ENCODE measurements at regions not wholly inside any gene's neighbourhood (a gene's known extent, or its start where the extent isn't known, plus 50 kb on each side); places are given as distances from the start of the nearest gene placed in this dataset.

GRCh38 chr5:164364237-164365208 lies 859.1 kb downstream of the MAT2B start:
- no peak for FAIRE-seq
- CTCF ChIA-PET = no interaction called here

DNA sequence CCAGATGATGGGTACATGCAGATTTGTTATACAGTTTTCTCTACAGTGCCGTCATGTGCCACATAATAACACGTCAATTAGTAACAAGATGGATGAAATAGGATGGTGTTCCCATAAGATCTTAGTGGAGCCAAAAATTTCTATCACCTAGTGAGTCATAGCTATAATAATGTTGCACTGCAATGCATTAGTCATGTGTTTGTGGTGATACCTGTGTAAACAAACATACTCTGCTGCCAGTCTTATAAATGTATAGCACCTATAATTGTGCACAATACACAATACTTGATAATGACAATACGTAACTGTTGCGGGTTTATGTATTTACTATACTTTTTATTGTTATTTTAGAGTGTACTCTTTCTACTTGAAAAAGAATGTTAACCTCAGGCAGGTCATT lies 865.4 kb downstream of the MAT2B start:
- no peaks in the 10 kb centered on the region for H3K4me1 ChIP-seq (ENCODE audit: control insufficient read depth, extremely low read depth, insufficient read depth, low read length)
- FAIRE-seq (no peak), DNase-seq (ENCODE audit: low read depth, low spot score) (no peak)
- POLR2A ChIA-PET = no interaction called here
- H2AFZ ChIP-seq (ENCODE audit: low read depth, low read length) = no peak overlapping the region
- H3K4me2 ChIP-seq (ENCODE audit: insufficient read depth, low read length) = no peak overlapping the region
- TF ChIP-seq POLR2A (IDR thresholded peaks at IDR 0.05; ENCODE audit: low read depth, low read length) = no peak
- TF ChIP-seq EZH2 (IDR thresholded peaks at IDR 0.05; ENCODE audit: borderline replicate concordance, low read depth, low read length, severe bottlenecking) = no peak
- no peak for TF ChIP-seq MAX (IDR thresholded peaks at IDR 0.05; ENCODE audit: insufficient read depth, insufficient read length)
- no peak for TF ChIP-seq GATA2 (IDR thresholded peaks at IDR 0.05; ENCODE audit: insufficient read depth, insufficient read length, low read depth, low read length)
- no peak for TF ChIP-seq POLR2AphosphoS5 (IDR thresholded peaks at IDR 0.05; ENCODE audit: insufficient read depth, low read depth, low read length)
- no peak for TF ChIP-seq MYC (IDR thresholded peaks at IDR 0.05; ENCODE audit: low read depth, low read length)
- TF ChIP-seq JUN (IDR thresholded peaks at IDR 0.05; ENCODE audit: borderline replicate concordance, insufficient read depth, insufficient read length, low read depth) = no peak
- TF ChIP-seq CTCF (IDR thresholded peaks at IDR 0.05; ENCODE audit: extremely low read depth in 1 of 2, insufficient read depth in 1 of 2, low read depth in 1 of 2, low read length in 2 of 2) = no peak
- TF ChIP-seq FOS (IDR thresholded peaks at IDR 0.05; ENCODE audit: borderline replicate concordance, insufficient read depth, low read length) = no peak
- H3K27ac ChIP-seq (ENCODE audit: insufficient read depth, low read depth, low read length) = no peak overlapping the region
- no peak overlapping the region for H3K4me3 ChIP-seq (replicated peaks in 1 of 3; ENCODE audit: insufficient read depth in 1 of 3, low read depth in 1 of 3, low read length in 3 of 3)
- BruUV-seq (replicated peaks) = no TSS peak
- no peaks in the 10 kb centered on the region for H4K20me1 ChIP-seq (replicated peaks; ENCODE audit: control insufficient read depth, extremely low read depth, insufficient read depth, low read length)
- no peaks in the 10 kb centered on the region for H3K9me3 ChIP-seq (replicated peaks; ENCODE audit: control insufficient read depth, insufficient read depth, low read length)
- no peaks in the 10 kb centered on the region for H3K27me3 ChIP-seq (ENCODE audit: control insufficient read depth in 2 of 2, insufficient read depth in 2 of 2, low read length in 2 of 2)
- intact Hi-C loops (cut with micrococcal nuclease) = no loop called here
- no peaks in the 10 kb centered on the region for H3K36me3 ChIP-seq (ENCODE audit: control insufficient read depth in 2 of 2, extremely low read depth in 1 of 2, insufficient read depth in 2 of 2, low read length in 2 of 2)
- no peaks in the 10 kb centered on the region for H3K9me1 ChIP-seq (replicated peaks; ENCODE audit: control insufficient read depth, extremely low read depth, insufficient read depth, low read length)
- dilution Hi-C loops (cut with MboI; ENCODE audit: extremely low pct_ligation_motif_present, low sequenced_read_pairs) = no loop called here
- no peak overlapping the region for H3K9ac ChIP-seq (replicated peaks; ENCODE audit: extremely low read depth, insufficient read depth, low read length)
- CTCF ChIA-PET = interaction anchor here (0.7 kb wide), 1 partner anchor 12 kb away, joined by 3 read pairs; no protein-coding TSS in a partner anchor
- no peaks in the 10 kb centered on the region for H3K79me2 ChIP-seq (ENCODE audit: control insufficient read depth, insufficient read depth, low read length)

More at GRCh38 chr5:164364237-164365208, 859.1 kb downstream of the MAT2B start:
- POLR2A ChIA-PET = no interaction called here
- no peaks in the 10 kb centered on the region for H3K4me1 ChIP-seq (ENCODE audit: control insufficient read depth, extremely low read depth, insufficient read depth, low read length)
- DNase-seq (ENCODE audit: low read depth, low spot score) = no peak
- H3K9ac ChIP-seq (replicated peaks; ENCODE audit: extremely low read depth, insufficient read depth, low read length) = no peak overlapping the region
- no TSS peak for BruUV-seq (replicated peaks)
- no peaks in the 10 kb centered on the region for H3K79me2 ChIP-seq (ENCODE audit: control insufficient read depth, insufficient read depth, low read length)
- no peak overlapping the region for H3K27ac ChIP-seq (ENCODE audit: insufficient read depth, low read depth, low read length)
- TF ChIP-seq POLR2A (IDR thresholded peaks at IDR 0.05; ENCODE audit: low read depth, low read length) (no peak), JUN (IDR thresholded peaks at IDR 0.05; ENCODE audit: borderline replicate concordance, insufficient read depth, insufficient read length, low read depth) (no peak), POLR2AphosphoS5 (IDR thresholded peaks at IDR 0.05; ENCODE audit: insufficient read depth, low read depth, low read length) (no peak), FOS (IDR thresholded peaks at IDR 0.05; ENCODE audit: borderline replicate concordance, insufficient read depth, low read length) (no peak), GATA2 (IDR thresholded peaks at IDR 0.05; ENCODE audit: insufficient read depth, insufficient read length, low read depth, low read length) (no peak), EZH2 (IDR thresholded peaks at IDR 0.05; ENCODE audit: borderline replicate concordance, low read depth, low read length, severe bottlenecking) (no peak), MYC (IDR thresholded peaks at IDR 0.05; ENCODE audit: low read depth, low read length) (no peak)
- H3K9me3 ChIP-seq (replicated peaks; ENCODE audit: control insufficient read depth, insufficient read depth, low read length) = no peaks in the 10 kb centered on the region
- no peaks in the 10 kb centered on the region for H3K36me3 ChIP-seq (ENCODE audit: control insufficient read depth in 2 of 2, extremely low read depth in 1 of 2, insufficient read depth in 2 of 2, low read length in 2 of 2)
- no peak overlapping the region for H3K4me3 ChIP-seq (replicated peaks in 1 of 3; ENCODE audit: insufficient read depth in 1 of 3, low read depth in 1 of 3, low read length in 3 of 3)
- H3K9me1 ChIP-seq (replicated peaks; ENCODE audit: control insufficient read depth, extremely low read depth, insufficient read depth, low read length) = no peaks in the 10 kb centered on the region
- no peak overlapping the region for H3K4me2 ChIP-seq (ENCODE audit: insufficient read depth, low read length)
- H4K20me1 ChIP-seq (replicated peaks; ENCODE audit: control insufficient read depth, extremely low read depth, insufficient read depth, low read length) = no peaks in the 10 kb centered on the region
- no peaks in the 10 kb centered on the region for H3K27me3 ChIP-seq (ENCODE audit: control insufficient read depth in 2 of 2, insufficient read depth in 2 of 2, low read length in 2 of 2)
- intact Hi-C loops (cut with micrococcal nuclease) = no loop called here
- H2AFZ ChIP-seq (ENCODE audit: low read depth, low read length) = no peak overlapping the region
- dilution Hi-C loops (cut with MboI; ENCODE audit: extremely low pct_ligation_motif_present, low sequenced_read_pairs) = no loop called here

Data from endothelial cell of umbilical vein (primary cell).